Fibroblast of lung (primary cell): ENCODE measurements at regions not wholly inside any gene's neighbourhood (a gene's known extent, or its start where the extent isn't known, plus 50 kb on each side); places are given as distances from the start of the nearest gene placed in this dataset.

Source experiments
- CTCF ChIP-seq, 2 donors: IDR thresholded peaks in 1 of 2; conservative IDR thresholded peaks in 1 of 2; 1 replicate in 1 of 2; 2 replicates in 1 of 2; pipeline ENCODE4 v1.5.1; 2011 to 2012; ENCODE audit warnings: low read length in 2 of 2, control low read depth in 1 of 2, inconsistent platforms in 1 of 2, low read depth in 1 of 2, mild to moderate bottlenecking in 1 of 2
- EZH2 ChIP-seq: IDR thresholded peaks from 2 replicates; pipeline ENCODE4 v1.5.1; 2012; ENCODE audit warnings: low read length, control low read depth, mild to moderate bottlenecking; ENCODE audit errors: missing control alignments

DNA sequence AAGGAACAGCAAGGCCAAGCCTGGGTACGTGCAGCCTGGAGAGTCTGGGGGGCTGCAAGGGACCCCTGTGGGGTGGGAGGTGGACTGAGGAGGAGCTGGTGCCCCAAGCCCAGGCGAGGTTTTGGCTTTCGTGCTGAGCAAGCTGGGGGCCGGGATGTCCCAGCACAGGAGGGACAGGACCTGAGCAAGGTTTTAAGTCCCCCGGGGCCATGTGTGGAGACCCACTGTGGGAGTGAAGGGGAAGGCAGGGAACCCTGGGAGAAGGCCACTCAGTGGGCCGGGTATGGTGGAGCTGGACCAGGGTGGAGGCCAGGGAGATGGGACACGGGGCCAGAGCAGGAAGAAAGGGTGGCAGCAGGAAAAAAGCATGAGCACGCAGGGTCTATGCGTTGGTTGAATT, 419.2 kb upstream of the SULF2 start:
- TF ChIP-seq CTCF (conservative IDR thresholded peaks at IDR 0.05 in 1 of 2, IDR thresholded peaks at IDR 0.05 in 1 of 2; ENCODE audit: low read depth in 1 of 2, low read length in 2 of 2): no peak
- no peak for TF ChIP-seq EZH2
